Erythroblast (primary cell): ENCODE measurements at regions not wholly inside any gene's neighbourhood (a gene's known extent, or its start where the extent isn't known, plus 50 kb on each side); places are given as distances from the start of the nearest gene placed in this dataset.

Source experiments
- GATA1 ChIP-seq: IDR thresholded peaks from 2 replicates; pipeline ENCODE4 v1.6.1; 2011; ENCODE audit warnings: low read depth, mild to moderate bottlenecking, control low read depth, low read length, moderate library complexity
- POLR2A ChIP-seq: IDR thresholded peaks from 2 replicates; pipeline ENCODE4 v1.6.1; 2011; ENCODE audit warnings: mild to moderate bottlenecking, low read length

DNA sequence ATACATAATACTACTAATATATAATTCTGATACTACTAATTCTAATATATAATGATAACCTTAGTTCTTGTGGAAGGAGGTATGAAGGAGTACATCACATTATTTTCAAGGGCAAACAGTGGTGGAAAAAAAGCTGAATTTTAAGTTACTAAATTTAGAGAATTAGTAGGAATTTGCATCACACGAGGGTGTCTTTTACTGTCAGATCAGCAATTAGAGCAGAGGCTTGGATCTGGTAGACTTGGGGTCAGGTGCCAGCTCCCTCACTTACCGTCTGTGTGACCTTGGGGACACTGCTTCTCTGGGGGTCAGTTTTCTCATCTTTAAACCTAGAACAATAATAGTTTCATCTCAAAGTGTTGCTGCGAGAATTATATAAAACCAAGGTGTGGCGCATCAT lies 114.1 kb upstream of the NEDD4L start:
- no peak for TF ChIP-seq POLR2A
- TF ChIP-seq GATA1 = no peak
